Parathyroid adenoma (tissue), 2 donors: ENCODE measurements at regions not wholly inside any gene's neighbourhood (a gene's known extent, or its start where the extent isn't known, plus 50 kb on each side); places are given as distances from the start of the nearest gene placed in this dataset.
A peak's percentile ranks its signal among the peaks of the same experiment; 100 is the strongest.

Experiments used
- H2AFZ ChIP-seq: fragments of 300-600 bp; sonication (generic); one replicate; pipeline ENCODE4 v1.7.0; 2017; ENCODE audit warnings: antibody characterized with exemption, mild to moderate bottlenecking
- H3K27ac ChIP-seq: fragments of 300-600 bp; sonication (generic); one replicate; pipeline ENCODE4 v1.7.0; 2017
- H3K27me3 ChIP-seq: fragments of 300-600 bp; sonication (generic); one replicate; pipeline ENCODE4 v1.7.0; 2017; ENCODE audit warnings: low read length; ENCODE audit not compliant: control insufficient read depth, insufficient read depth
- H3K36me3 ChIP-seq: fragments of 300-600 bp; sonication (generic); one replicate; pipeline ENCODE4 v1.7.0; 2017; ENCODE audit warnings: low read length; ENCODE audit not compliant: control insufficient read depth, insufficient read depth
- H3K4me1 ChIP-seq: fragments of 300-600 bp; sonication (generic); one replicate; pipeline ENCODE4 v1.7.0; 2017; ENCODE audit warnings: control low read depth
- H3K4me2 ChIP-seq: fragments of 300-600 bp; sonication (generic); one replicate; pipeline ENCODE4 v1.7.0; 2017; ENCODE audit warnings: low read length
- H3K4me3 ChIP-seq: fragments of 300-600 bp; sonication (generic); one replicate; pipeline ENCODE4 v1.7.0; 2017; ENCODE audit warnings: low read depth, low read length
- H3K79me2 ChIP-seq: fragments of 300-600 bp; sonication (generic); one replicate; pipeline ENCODE4 v1.7.0; 2017; ENCODE audit warnings: control low read depth
- H3K9ac ChIP-seq: fragments of 300-600 bp; sonication (generic); one replicate; pipeline ENCODE4 v1.7.0; 2017; ENCODE audit warnings: mild to moderate bottlenecking
- H3K9me3 ChIP-seq: fragments of 300-600 bp; sonication (generic); one replicate; pipeline ENCODE4 v1.7.0; 2017; ENCODE audit warnings: low read length; ENCODE audit not compliant: control insufficient read depth
- CTCF ChIP-seq: fragments of 300-600 bp; sonication (generic); IDR thresholded peaks from one replicate; pipeline ENCODE4 v1.7.0; 2017; ENCODE audit warnings: antibody characterized with exemption, mild to moderate bottlenecking
- donor health status: primary hyperparathyroidism.

- peak overlapping the region; percentile 38 for H2AFZ ChIP-seq
- H3K27me3 ChIP-seq, result no peaks in the 10 kb centered on the region
- H3K9me3 ChIP-seq, result no peaks in the 10 kb centered on the region
- peaks cover 3% of the 10 kb centered on the region for H3K4me1 ChIP-seq
- H3K9ac ChIP-seq, result no peak overlapping the region
- no peaks in the 10 kb centered on the region for H3K79me2 ChIP-seq
- no peaks in the 10 kb centered on the region for H3K36me3 ChIP-seq
- peak overlapping the region; percentile 49 for H3K4me2 ChIP-seq
- TF ChIP-seq CTCF, result no peak
- H3K27ac ChIP-seq, result no peak overlapping the region
- peak overlapping the region; percentile 12 for H3K4me3 ChIP-seq
These were observed 144.2 kb downstream of the EFNB2 start for GRCh38 chr13:106391271-106391670.

- Histone ChIP-seq H3K4me1 (peaks cover 3% of the 10 kb centered on the region), H3K79me2 (no peaks in the 10 kb centered on the region)
These were observed 145.1 kb downstream of the EFNB2 start for GRCh38 chr13:106390367-106390766.

GRCh38 chr13:106385654-106386053, 149.8 kb downstream of the EFNB2 start:
- no peak for TF ChIP-seq CTCF
- no peak overlapping the region for H3K27ac ChIP-seq
- H3K4me2 ChIP-seq, result no peak overlapping the region
- H3K9ac ChIP-seq, result no peak overlapping the region
- no peaks in the 10 kb centered on the region for H3K36me3 ChIP-seq
- no peaks in the 10 kb centered on the region for H3K9me3 ChIP-seq
- no peak overlapping the region for H2AFZ ChIP-seq
- no peaks in the 10 kb centered on the region for H3K4me1 ChIP-seq
- H3K4me3 ChIP-seq, result no peak overlapping the region
- H3K79me2 ChIP-seq, result no peaks in the 10 kb centered on the region
- H3K27me3 ChIP-seq, result no peaks in the 10 kb centered on the region

More at GRCh38 chr13:106390367-106390766, 145.1 kb downstream of the EFNB2 start:
- no peaks in the 10 kb centered on the region for H3K9me3 ChIP-seq
- H3K4me2 ChIP-seq, result no peak overlapping the region
- no peak overlapping the region for H2AFZ ChIP-seq
- H3K9ac ChIP-seq, result no peak overlapping the region
- H3K27me3 ChIP-seq, result no peaks in the 10 kb centered on the region
- H3K4me3 ChIP-seq, result no peak overlapping the region
- TF ChIP-seq CTCF, result no peak
- no peaks in the 10 kb centered on the region for H3K36me3 ChIP-seq
- no peak overlapping the region for H3K27ac ChIP-seq

GRCh38 chr13:106384516-106384915, 150.9 kb downstream of the EFNB2 start:
- Histone ChIP-seq H2AFZ (no peak overlapping the region), H3K36me3 (no peaks in the 10 kb centered on the region), H3K4me3 (no peak overlapping the region), H3K9ac (no peak overlapping the region), H3K79me2 (no peaks in the 10 kb centered on the region), H3K4me1 (no peaks in the 10 kb centered on the region), H3K4me2 (no peak overlapping the region), H3K9me3 (no peaks in the 10 kb centered on the region), H3K27ac (no peak overlapping the region), H3K27me3 (no peaks in the 10 kb centered on the region)
- TF ChIP-seq CTCF, result no peak

- H3K4me1 ChIP-seq, result no peaks in the 10 kb centered on the region
- H3K27me3 ChIP-seq, result no peaks in the 10 kb centered on the region
- no peak overlapping the region for H3K9ac ChIP-seq
- no peak overlapping the region for H3K4me3 ChIP-seq
- H3K4me2 ChIP-seq, result no peak overlapping the region
- no peak overlapping the region for H2AFZ ChIP-seq
- no peaks in the 10 kb centered on the region for H3K9me3 ChIP-seq
- no peak overlapping the region for H3K27ac ChIP-seq
- H3K36me3 ChIP-seq, result no peaks in the 10 kb centered on the region
- no peaks in the 10 kb centered on the region for H3K79me2 ChIP-seq
- TF ChIP-seq CTCF, result no peak
These were observed 151.7 kb downstream of the EFNB2 start for GRCh38 chr13:106383791-106384190.
